K562 (cell line): ENCODE measurements at regions not wholly inside any gene's neighbourhood (a gene's known extent, or its start where the extent isn't known, plus 50 kb on each side); places are given as distances from the start of the nearest gene placed in this dataset.

Experiments
- ATAC-seq: fragments of 200-7000 bp; cut with Tn5 transposase; 3 replicates; pipeline ENCODE4 v1.9.1; 2020; ENCODE audit warnings: moderate library complexity
- BruUV-seq: library from RNA; stranded (reverse); fragments of 400-500 nt; replicated peaks from 2 replicates; lab custom pipeline; 2021; lab: Mats Ljungman, UMichigan
- CTCF ChIA-PET: fragments of 300-600 bp; formaldehyde crosslinking; extraction: SDS; loops from one replicate; lab custom pipeline; 2021; ENCODE audit warnings: low intra/inter-chr PET ratio; lab: Yijun Ruan, JAX
- POLR2A ChIA-PET: fragments of 300-600, 350-650 bp; sonication (Branson Sonifier 250); formaldehyde crosslinking; extraction: SDS; loops from one replicate; lab custom pipeline; 2021; ENCODE audit warnings: antibody characterized with exemption, inconsistent platforms; lab: Yijun Ruan, JAX
- DNase-seq, 4 experiments: peaks; one replicate each; pipeline versions ENCODE4 v3.0.0 to v3.0.0-alpha.2; 2011 to 2018; ENCODE audit warnings: low spot score in 3 of 4, mixed read lengths in 3 of 4; ENCODE audit errors: extremely low read depth in 1 of 4
- FAIRE-seq: peaks from 2 replicates; lab custom pipeline; 2011; peaks lifted over from hg19 to GRCh38; lab: Jason Lieb, UNC
- H2AFZ ChIP-seq: 2 replicates; pipeline ENCODE4 v1.6.0; 2011; ENCODE audit warnings: low read depth, low read length, control low read depth, inconsistent platforms
- H3K27ac ChIP-seq: fragments of 200-600 bp; 3 replicates; pipeline ENCODE4 v1.8.0; 2011; ENCODE audit warnings: low read depth, mild to moderate bottlenecking, control low read depth, inconsistent platforms, low read length, moderate library complexity, mixed read lengths; ENCODE audit errors: extremely low read depth
- H3K27me3 ChIP-seq, 2 experiments: fragments of 300-600 bp in 1 of 2; 2 replicates in 1 of 2; 3 replicates in 1 of 2; pipeline versions ENCODE4 v1.6.0 to v1.8.0; 2011; ENCODE audit warnings: inconsistent platforms in 2 of 2, low read length in 2 of 2, mild to moderate bottlenecking in 1 of 2, mixed read lengths in 1 of 2, moderate library complexity in 1 of 2; ENCODE audit not compliant: control insufficient read depth in 2 of 2, insufficient read depth in 2 of 2
- H3K36me3 ChIP-seq: fragments of 300-600 bp; 3 replicates; pipeline ENCODE4 v1.8.0; 2011; ENCODE audit warnings: mild to moderate bottlenecking, low read length, inconsistent platforms; ENCODE audit not compliant: control insufficient read depth, insufficient read depth
- H3K4me1 ChIP-seq, 2 experiments: fragments of 200-600 bp in 1 of 2; replicated peaks in 1 of 2; 2 replicates in 1 of 2; 3 replicates in 1 of 2; pipeline versions ENCODE4 v1.5.1 to v1.8.0; 2011; ENCODE audit warnings: inconsistent platforms in 2 of 2, low read length in 2 of 2, mild to moderate bottlenecking in 1 of 2, mixed read lengths in 1 of 2, moderate library complexity in 1 of 2; ENCODE audit not compliant: control insufficient read depth in 2 of 2, insufficient read depth in 2 of 2
- H3K4me2 ChIP-seq: 2 replicates; pipeline ENCODE4 v1.6.1; 2011; ENCODE audit warnings: low read length, control low read depth, inconsistent platforms, mixed read lengths; ENCODE audit not compliant: insufficient read depth
- H3K4me3 ChIP-seq: fragments of 200-600 bp; sonication (generic), shearing (Covaris generic); 2 replicates; pipeline ENCODE4 v1.5.1; 2016; ENCODE audit warnings: control low read depth, inconsistent platforms
- H3K79me2 ChIP-seq: fragments of 200-600 bp; 3 replicates; pipeline ENCODE4 v1.8.0; 2011; ENCODE audit warnings: low read length, inconsistent platforms; ENCODE audit not compliant: control insufficient read depth, insufficient read depth
- H3K9ac ChIP-seq, 2 experiments: 2 replicates each; pipeline versions ENCODE4 v1.6.0 to v1.6.1; 2011; ENCODE audit warnings: low read depth in 2 of 2, low read length in 2 of 2, control low read depth in 1 of 2, inconsistent platforms in 1 of 2, mild to moderate bottlenecking in 1 of 2, mixed read lengths in 1 of 2; ENCODE audit not compliant: insufficient read depth in 1 of 2
- H3K9me1 ChIP-seq: one replicate; pipeline ENCODE4 v1.6.0; 2011; ENCODE audit warnings: inconsistent platforms, mild to moderate bottlenecking, low read length, moderate library complexity; ENCODE audit not compliant: control insufficient read depth, insufficient read depth
- H3K9me3 ChIP-seq: replicated peaks from 2 replicates; pipeline ENCODE4 v1.5.1; 2011; ENCODE audit warnings: low read depth, low read length, inconsistent platforms; ENCODE audit not compliant: control insufficient read depth, insufficient read depth
- H4K20me1 ChIP-seq: replicated peaks from 2 replicates; pipeline ENCODE4 v1.6.1; 2011; ENCODE audit warnings: low read length, inconsistent platforms, mixed read lengths; ENCODE audit not compliant: control insufficient read depth, insufficient read depth
- CREB3L1 ChIP-seq: fragments of 450-650 bp; IDR thresholded peaks from 2 replicates; pipeline ENCODE4 v1.6.1; 2014; ENCODE audit warnings: low read depth, mild to moderate bottlenecking, moderate library complexity, borderline replicate concordance
- FOSL1 ChIP-seq: fragments of 200-800 bp; sonication (Bioruptor generic); conservative IDR thresholded peaks from 2 replicates; pipeline ENCODE4 v1.6.1; 2016; ENCODE audit warnings: missing genetic modification characterization, missing compliant biosample characterization
- HNRNPLL ChIP-seq: fragments of 200-400 bp; formaldehyde crosslinking; IDR thresholded peaks from 2 replicates; pipeline ENCODE4 v1.6.1; 2017; ENCODE audit warnings: low read length, low read depth, mild to moderate bottlenecking; ENCODE audit not compliant: poor library complexity, severe bottlenecking
- MAZ ChIP-seq, 2 experiments: fragments of 450-650 bp in 1 of 2; sonication (generic) in 1 of 2; formaldehyde crosslinking; IDR thresholded peaks in 1 of 2; conservative IDR thresholded peaks in 1 of 2; 2 replicates each; pipeline versions ENCODE4 v1.4.0 to v1.5.0; 2020; ENCODE audit warnings: mild to moderate bottlenecking in 1 of 2, missing genetic modification reagents in 1 of 2
- RBM25 ChIP-seq: fragments of 200-400 bp; formaldehyde crosslinking; IDR thresholded peaks from 2 replicates; pipeline ENCODE4 v1.6.1; 2018; ENCODE audit warnings: low read length, low read depth, moderate library complexity; ENCODE audit not compliant: severe bottlenecking
- SP2 ChIP-seq: IDR thresholded peaks from 2 replicates; pipeline ENCODE4 v1.6.1; 2011; ENCODE audit warnings: mild to moderate bottlenecking, low read depth, low read length, moderate library complexity; ENCODE audit not compliant: poor library complexity, severe bottlenecking; ENCODE audit errors: extremely low read depth
- ZBTB40 ChIP-seq, 2 experiments: fragments of 450-650 bp in 1 of 2; sonication (generic) in 1 of 2; formaldehyde crosslinking in 1 of 2; IDR thresholded peaks; 2 replicates each; pipeline versions ENCODE4 v1.7.1 to v1.9.0; 2016 to 2022; ENCODE audit warnings: inconsistent platforms in 1 of 2, mild to moderate bottlenecking in 1 of 2, missing genetic modification reagents in 1 of 2
- WGBS: fragments of 100-300 bp; shearing (Covaris generic); methylation state at CpG from one replicate; pipeline ENCODE4 v1.1.6; 2016; ENCODE audit warnings: low coverage, mixed read lengths; ENCODE audit not compliant: insufficient coverage; ENCODE audit errors: missing lambda C conversion rate; 5-methylcytosine and 5-hydroxymethylcytosine counted together
- in situ Hi-C: fragments of 300-500 bp; cut with MboI; formaldehyde crosslinking; loops from 4 replicates; pipeline ENCODE4 v1.15.0; 2018; ENCODE audit warnings: inconsistent platforms, mixed read lengths
- intact Hi-C: fragments of 100-400 bp; cut with micrococcal nuclease; formaldehyde crosslinking; loops from 2 replicates; pipeline ENCODE4 v1.14.2; 2022

- Histone ChIP-seq H3K4me3 (no peak overlapping the region), H3K9me3 (no peaks in the 10 kb centered on the region), H3K27me3 (peaks cover 4 to 6% of the 10 kb centered on the region in 2 experiments; a peak in 2 of 5 replicates), H3K79me2 (no peaks in the 10 kb centered on the region), H3K4me1 (peaks cover 0 to 19% of the 10 kb centered on the region in 2 experiments; a peak in 3 of 5 replicates), H3K36me3 (no peaks in the 10 kb centered on the region; the same call in 2 of the 3 replicates), H2AFZ (peak overlapping the region; percentile 60), H3K9me1 (no peaks in the 10 kb centered on the region), H3K4me2 (peak overlapping the region; percentile 2), H3K27ac (no peak overlapping the region), H4K20me1 (no peaks in the 10 kb centered on the region), H3K9ac (no peak overlapping the region)
- peak; percentile 38 for ATAC-seq
- POLR2A ChIA-PET: interaction anchor here (0.7 to 1.1 kb wide), 5 partner anchors 10 to 24 kb away, joined by 3 to 4 read pairs (median 4); no protein-coding TSS in a partner anchor
- 21% methylated on average over 8 of the region's 8 CpGs for WGBS
- no TSS peak for BruUV-seq
- DNase-seq: no peak
- intact Hi-C loops: no loop called here
- CTCF ChIA-PET: no interaction called here
- in situ Hi-C loops: no loop called here
- peak; percentile 29 for FAIRE-seq
- TF ChIP-seq SP2 (no peak), RBM25 (peak; percentile 55), HNRNPLL (no peak), CREB3L1 (peak; percentile 92; the same call in 1 of the 2 replicates), MAZ (CRISPR knock-in tag; conservative IDR thresholded peaks at IDR 0.05 in 1 of 2, IDR thresholded peaks at IDR 0.05 in 1 of 2) (0 out of 4 replicates have a peak, but pooled peaks of 1 of the 2 experiments have one; percentile 6), ZBTB40 (IDR thresholded peaks at IDR 0.05) (0 out of 2 replicates have a peak, but pooled peaks have one; percentile 28), ZBTB40 (CRISPR knock-in tag; IDR thresholded peaks at IDR 0.05) (no peak), FOSL1 (peak; percentile 82)
Observed at GRCh38 chr1:228838717-228839500, 103.6 kb downstream of the RHOU start.
